Caki2 (cell line): ENCODE measurements at regions not wholly inside any gene's neighbourhood (a gene's known extent, or its start where the extent isn't known, plus 50 kb on each side); places are given as distances from the start of the nearest gene placed in this dataset.
"Not testable (repeated sequence)": the region's sequence is repeated elsewhere in the genome, so short reads cannot be mapped to it uniquely, and the experiment has no call there.

Experiments used
- DNase-seq: peaks from one replicate; pipeline ENCODE4 v3.0.0-alpha.2; 2015; ENCODE audit warnings: low read depth
- in situ Hi-C: cut with HindIII; loops from 2 replicates; pipeline ENCODE4 v1.10.0; 2016; ENCODE audit warnings: low sequenced_read_pairs, low pct_unique_long_range_greater_than_20kb, mixed read lengths

GRCh38 chr13:38415233-38415632 lies 65.6 kb downstream of the UFM1 start:
- no peak for DNase-seq
- in situ Hi-C loops, result no loop called here

DNA sequence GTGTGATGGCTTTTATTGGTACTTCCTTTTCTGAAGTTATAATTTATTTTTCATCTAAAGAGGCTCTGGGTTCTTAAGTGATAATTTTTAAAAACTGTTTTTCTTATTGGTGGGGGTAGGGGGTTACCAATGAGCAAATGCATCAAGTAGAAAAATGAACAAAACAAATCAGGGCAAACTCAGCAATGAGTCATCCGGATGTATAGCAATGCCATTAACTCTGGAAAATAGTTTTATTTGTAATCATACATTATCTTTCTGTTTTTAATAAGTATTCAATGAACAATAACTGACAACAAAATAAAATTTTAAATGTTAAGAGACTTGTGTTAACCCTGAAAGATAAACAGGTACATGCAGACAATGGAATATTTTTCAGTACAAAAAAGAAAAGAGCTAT lies 67.6 kb downstream of the UFM1 start:
- in situ Hi-C loops, result no loop called here
- DNase-seq, result no peak

- in situ Hi-C loops, result no loop called here
- no peak for DNase-seq
These were observed 68.1 kb downstream of the UFM1 start for GRCh38 chr13:38417727-38418126.

DNA sequence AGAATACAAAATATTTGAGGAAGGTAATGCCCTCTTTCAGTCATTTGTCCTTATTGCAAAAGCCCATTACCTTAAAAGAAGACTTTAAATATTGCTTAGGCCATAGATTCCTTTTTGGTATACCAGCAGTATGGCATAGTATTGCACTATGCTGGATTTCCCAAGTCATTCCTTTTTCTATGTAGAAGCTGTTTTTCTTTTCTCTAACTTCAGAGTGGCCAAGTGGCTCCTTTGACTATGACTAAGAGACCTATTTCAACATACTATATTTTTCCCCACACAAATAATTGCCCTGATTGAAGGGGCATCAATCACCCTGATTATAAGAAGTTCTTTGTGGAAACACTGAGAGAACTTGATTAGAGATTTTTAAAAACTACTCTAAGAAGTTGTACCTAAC lies 68.6 kb downstream of the UFM1 start:
- in situ Hi-C loops, result no loop called here
- no peak for DNase-seq

DNA sequence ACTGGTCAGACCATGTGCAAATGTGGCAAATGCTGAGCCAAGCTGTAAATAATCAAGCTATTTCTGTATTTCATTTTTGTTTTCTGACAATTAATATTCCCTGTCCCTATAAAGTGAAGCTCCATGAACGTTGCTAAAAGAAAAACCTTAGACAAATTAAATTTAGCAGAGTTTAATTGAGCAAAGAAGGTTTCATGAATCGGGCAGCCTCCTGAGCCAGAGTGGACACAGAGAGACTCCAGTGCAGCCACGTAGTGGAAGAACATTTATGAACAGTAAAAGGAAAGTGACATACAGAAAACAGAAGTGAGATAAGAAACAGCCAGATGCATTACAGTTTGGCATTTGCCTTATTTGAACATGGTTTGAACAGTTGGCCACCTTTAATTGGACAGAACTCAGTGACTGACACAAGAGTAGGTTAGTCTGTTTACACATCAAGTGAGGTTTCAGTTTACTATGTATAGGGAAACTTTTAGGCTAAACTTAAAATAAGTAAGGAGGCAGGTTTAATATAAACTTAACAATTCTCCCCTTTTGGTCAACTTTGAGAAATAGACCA lies 69.7 kb downstream of the UFM1 start:
- in situ Hi-C loops, result no loop called here
- DNase-seq, result no peak

- in situ Hi-C loops, result no loop called here
- DNase-seq, result no peak
These were observed 72.2 kb downstream of the UFM1 start for GRCh38 chr13:38421590-38422560.

GRCh38 chr13:38429916-38430315 lies 80.3 kb downstream of the UFM1 start:
- in situ Hi-C loops, result no loop called here
- DNase-seq, result no peak

GRCh38 chr13:38430796-38431195 lies 81.1 kb downstream of the UFM1 start:
- no peak for DNase-seq
- in situ Hi-C loops, result no loop called here

DNA sequence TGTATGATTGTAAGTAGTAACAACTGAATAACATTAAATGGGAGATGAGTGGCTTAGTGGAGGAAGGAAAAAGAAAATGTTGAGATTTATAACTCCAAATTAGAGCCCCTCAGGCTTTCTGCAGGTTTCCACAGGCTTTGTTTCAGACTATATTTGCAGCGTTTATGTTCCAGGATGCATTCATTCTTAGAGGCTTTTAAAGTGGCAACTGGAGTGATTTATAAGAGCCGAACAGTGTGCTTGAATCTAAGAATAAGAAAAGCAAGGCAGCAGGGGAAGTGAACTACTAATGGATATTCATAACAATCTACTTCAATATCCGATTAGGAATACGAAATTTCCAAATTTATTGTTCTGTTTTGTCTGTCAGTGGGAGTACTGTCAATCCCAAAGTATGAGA lies 91.0 kb downstream of the UFM1 start:
- in situ Hi-C loops, result no loop called here

DNA sequence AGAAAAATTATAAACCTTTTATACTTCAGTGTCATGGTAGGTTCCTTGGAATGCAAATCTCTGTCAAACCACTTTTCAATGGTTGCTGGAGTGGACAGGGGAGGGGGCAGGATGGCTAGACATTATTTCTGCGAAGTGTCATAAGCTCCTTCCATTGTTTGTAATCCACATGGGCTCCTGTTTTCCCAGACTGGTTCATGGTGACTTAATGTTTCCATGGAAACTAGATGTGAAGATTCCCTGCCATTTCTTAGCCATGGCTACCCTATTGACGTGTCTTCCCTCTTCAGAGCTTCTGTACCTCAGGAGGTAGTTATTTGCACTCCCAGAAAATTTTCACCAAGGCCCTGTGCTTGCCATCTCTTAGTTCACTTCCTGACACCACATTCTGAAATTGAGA lies 95.3 kb downstream of the UFM1 start:
- DNase-seq, result no peak
- in situ Hi-C loops, result no loop called here

More for the DNA sequence above, 91.0 kb downstream of the UFM1 start:
- no peak for DNase-seq

GRCh38 chr13:38452656-38453055 lies 103.0 kb downstream of the UFM1 start:
- DNase-seq, result no peak
- in situ Hi-C loops, result no loop called here

- no peak for DNase-seq
- in situ Hi-C loops, result no loop called here
These were observed 113.0 kb downstream of the UFM1 start for GRCh38 chr13:38462605-38463004.

DNA sequence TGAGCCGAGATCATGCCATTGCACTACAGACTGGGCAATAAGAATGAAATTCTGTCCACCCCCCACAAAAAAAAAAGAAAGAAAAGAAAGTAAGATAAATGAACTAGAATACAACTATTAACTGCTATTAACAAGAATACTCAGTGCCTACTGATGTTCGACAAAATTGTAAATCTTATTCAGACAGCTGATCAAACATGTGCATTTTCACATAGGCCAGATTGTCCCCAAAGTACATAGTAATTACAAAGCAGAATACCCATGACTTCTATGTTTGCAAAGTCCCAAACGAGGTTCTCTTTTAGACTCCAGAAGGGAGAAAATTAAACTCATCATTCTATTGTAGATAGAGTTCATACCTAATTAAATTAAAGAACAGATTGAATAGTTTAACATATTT lies 113.4 kb downstream of the UFM1 start:
- in situ Hi-C loops, result no loop called here
- DNase-seq, result no peak

DNA sequence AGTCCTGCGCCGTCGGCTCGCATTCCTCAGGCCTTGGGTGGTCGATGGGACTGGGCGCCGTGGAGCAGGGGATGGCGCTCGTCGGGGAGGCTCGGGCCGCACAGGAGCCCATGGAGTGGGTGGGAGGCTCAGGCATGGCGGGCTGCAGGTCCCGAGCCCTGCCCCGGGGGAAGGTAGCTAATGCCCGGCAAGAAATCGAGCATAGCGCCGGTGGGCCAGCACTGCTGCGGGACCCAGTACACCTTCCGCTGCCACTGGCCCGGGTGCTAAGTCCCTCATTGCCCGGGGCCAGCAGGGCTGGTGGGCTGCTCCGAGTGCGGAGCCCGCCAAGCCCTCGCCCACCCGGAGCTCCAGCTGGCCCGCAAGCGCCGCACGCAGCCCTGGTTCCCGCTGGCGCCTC lies 122.8 kb downstream of the UFM1 start:
- in situ Hi-C loops, DNase-seq: not testable (repeated sequence)

GRCh38 chr13:38473305-38473704 lies 123.7 kb downstream of the UFM1 start:
- in situ Hi-C loops, result no loop called here
- no peak for DNase-seq

GRCh38 chr13:38477676-38478075 lies 128.0 kb downstream of the UFM1 start:
- in situ Hi-C loops, result no loop called here
- no peak for DNase-seq

DNA sequence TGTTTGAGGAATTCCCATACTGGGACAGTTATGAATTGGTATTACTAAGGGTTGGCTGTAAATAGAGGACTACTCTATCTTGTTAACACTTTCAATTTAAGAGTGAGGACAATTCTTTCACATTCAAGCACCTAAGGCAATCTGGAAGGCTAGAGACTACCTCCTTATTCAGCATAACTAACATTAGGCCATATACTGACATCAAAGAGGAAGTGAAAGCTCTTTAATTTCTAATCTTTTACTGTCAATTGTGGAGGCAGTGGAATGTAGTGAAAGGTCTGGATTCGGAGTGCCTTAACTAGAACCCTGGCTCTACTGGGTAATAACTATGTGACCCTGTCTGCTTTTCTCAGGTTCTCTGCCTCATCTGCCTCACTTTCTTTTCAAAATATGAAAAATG lies 134.0 kb downstream of the UFM1 start:
- in situ Hi-C loops, result no loop called here
- no peak for DNase-seq

- no peak for DNase-seq
- in situ Hi-C loops, result no loop called here
These were observed 141.0 kb downstream of the UFM1 start for GRCh38 chr13:38490657-38491056.

DNA sequence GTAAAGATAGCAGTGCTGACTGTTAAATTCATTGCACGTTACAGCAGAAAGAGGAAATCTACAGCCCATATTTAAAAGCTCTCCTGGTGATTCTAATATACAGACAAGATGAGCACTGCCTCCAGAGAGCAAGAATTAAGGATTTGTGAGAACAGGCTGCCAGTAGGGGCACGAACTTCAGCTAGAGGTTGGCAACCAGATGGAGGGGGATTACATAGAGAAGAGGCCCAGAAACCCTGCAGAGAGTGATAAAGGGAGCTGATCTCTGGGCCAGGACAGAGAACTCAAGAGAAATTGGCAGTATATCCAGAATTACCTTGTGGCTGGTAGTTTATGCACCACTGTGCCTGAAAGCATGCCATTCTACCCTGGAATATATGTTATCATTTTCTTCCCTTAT lies 144.8 kb downstream of the UFM1 start:
- in situ Hi-C loops, result no loop called here
- DNase-seq, result no peak

GRCh38 chr13:38496917-38497316 lies 147.3 kb downstream of the UFM1 start:
- no peak for DNase-seq
- in situ Hi-C loops, result no loop called here
